Adrenal gland (tissue), 5 donors: ENCODE measurements at regions not wholly inside any gene's neighbourhood (a gene's known extent, or its start where the extent isn't known, plus 50 kb on each side); places are given as distances from the start of the nearest gene placed in this dataset.

Experiments
- CTCF ChIP-seq, 6 experiments: fragments of 450-650 bp in 4 of 6; fragments of 200-600 bp in 2 of 6; sonication (generic) in 1 of 6; IDR thresholded peaks; 1 replicate in 5 of 6; 2 replicates in 1 of 6; pipeline versions ENCODE4 v1.5.1 to v1.8.0; 2016 to 2021; ENCODE audit warnings: antibody characterized with exemption in 6 of 6, mild to moderate bottlenecking in 2 of 6, moderate library complexity in 1 of 6
- POLR2A ChIP-seq, 2 donors: fragments of 450-650 bp; IDR thresholded peaks; one replicate each; pipeline ENCODE4 v1.6.1; 2017; ENCODE audit warnings: antibody characterized with exemption in 2 of 2, mild to moderate bottlenecking in 2 of 2, moderate library complexity in 1 of 2
- donor health status: DM: no; HTN: no; CAD: no.

GRCh38 chrX:66328950-66329596 lies 165.0 kb downstream of the HEPH start:
- TF ChIP-seq CTCF (IDR thresholded peaks at IDR 0.05) (no peak), POLR2A (IDR thresholded peaks at IDR 0.05) (no peak)
